ENCODE measurements at regions not wholly inside any gene's neighbourhood (a gene's known extent, or its start where the extent isn't known, plus 50 kb on each side); places are given as distances from the start of the nearest gene placed in this dataset.
A peak's percentile ranks its signal among the peaks of the same experiment; 100 is the strongest.

GRCh38 chr9:129486756-129487657, 133.9 kb downstream of the C9orf50 start:
- Histone ChIP-seq H3K4me2 (peak overlapping the region; percentile 74), H3K9ac (peak overlapping the region; percentile 99), H3K4me3 (IDR thresholded peaks at IDR 0.05; ENCODE audit: insufficient read depth, low read depth, low read length) (no peak overlapping the region), H3K27ac (peak overlapping the region; percentile 99), H3K27me3 (ENCODE audit: insufficient read depth, low read depth) (no peaks in the 10 kb centered on the region), H2AFZ (ENCODE audit: low read depth) (0 out of 2 replicates have a peak overlapping the region, but pooled peaks have one; percentile 47), H4K20me1 (ENCODE audit: insufficient read depth) (no peaks in the 10 kb centered on the region), H3K36me3 (ENCODE audit: insufficient read depth) (no peaks in the 10 kb centered on the region), H3K79me2 (ENCODE audit: insufficient read depth, low read depth) (peaks cover 33% of the 10 kb centered on the region), H3K4me1 (ENCODE audit: low read depth, poor library complexity, severe bottlenecking) (peaks cover 51% of the 10 kb centered on the region)
- TF ChIP-seq CTCF (conservative IDR thresholded peaks at IDR 0.05; ENCODE audit: low read depth, low read length): no peak

DNA sequence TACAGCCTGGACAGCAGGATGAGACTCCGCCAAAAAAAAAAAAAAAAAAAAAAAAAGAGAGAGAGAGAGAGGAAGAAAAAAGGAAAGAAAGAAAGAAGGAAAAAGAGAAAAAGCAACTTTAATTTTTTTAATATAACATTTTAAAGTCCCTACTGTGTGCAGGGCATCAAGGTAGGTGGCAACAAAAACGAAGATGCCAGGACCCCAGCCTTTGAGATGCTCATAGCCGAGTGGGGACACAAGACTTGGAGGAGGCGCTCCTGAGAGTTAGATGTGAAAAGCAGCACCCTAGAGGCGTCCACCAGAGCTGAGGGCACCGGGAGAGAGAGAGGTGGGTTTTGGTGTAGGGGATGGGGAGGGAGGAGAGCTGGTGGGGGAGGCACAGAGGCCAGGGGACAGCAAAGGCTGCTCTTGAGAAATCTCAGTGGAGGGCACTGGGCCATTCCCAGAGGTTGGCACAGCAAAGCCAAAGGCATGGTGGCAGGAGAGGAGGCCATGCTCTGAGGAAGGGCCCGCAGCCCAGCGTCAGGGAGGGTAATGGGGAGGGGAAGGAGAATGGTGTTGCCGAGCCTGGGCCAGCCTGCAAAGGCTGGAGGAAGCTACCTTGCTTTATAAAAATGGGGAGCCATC, 135.6 kb downstream of the C9orf50 start:
- Histone ChIP-seq H3K27me3 (ENCODE audit: insufficient read depth, low read depth) (no peaks in the 10 kb centered on the region), H3K79me2 (ENCODE audit: insufficient read depth, low read depth) (peaks cover 16% of the 10 kb centered on the region), H3K9ac (no peak overlapping the region), H3K4me3 (IDR thresholded peaks at IDR 0.05; ENCODE audit: insufficient read depth, low read depth, low read length) (no peak overlapping the region), H4K20me1 (ENCODE audit: insufficient read depth) (no peaks in the 10 kb centered on the region), H3K4me1 (ENCODE audit: low read depth, poor library complexity, severe bottlenecking) (peaks cover 35% of the 10 kb centered on the region), H3K4me2 (no peak overlapping the region), H3K36me3 (ENCODE audit: insufficient read depth) (no peaks in the 10 kb centered on the region), H2AFZ (ENCODE audit: low read depth) (no peak overlapping the region), H3K27ac (no peak overlapping the region)
- no peak for TF ChIP-seq CTCF (conservative IDR thresholded peaks at IDR 0.05; ENCODE audit: low read depth, low read length)

GRCh38 chr9:129484352-129485000, 136.4 kb downstream of the C9orf50 start:
- H3K27ac ChIP-seq: no peak overlapping the region
- no peak overlapping the region for H2AFZ ChIP-seq (ENCODE audit: low read depth)
- H3K27me3 ChIP-seq (ENCODE audit: insufficient read depth, low read depth): no peaks in the 10 kb centered on the region
- peaks cover 8% of the 10 kb centered on the region; the same call in 1 of the 2 replicates for H3K79me2 ChIP-seq (ENCODE audit: insufficient read depth, low read depth)
- no peak for TF ChIP-seq CTCF (conservative IDR thresholded peaks at IDR 0.05; ENCODE audit: low read depth, low read length)
- H3K4me3 ChIP-seq (IDR thresholded peaks at IDR 0.05; ENCODE audit: insufficient read depth, low read depth, low read length): no peak overlapping the region
- H3K36me3 ChIP-seq (ENCODE audit: insufficient read depth): no peaks in the 10 kb centered on the region
- H3K9ac ChIP-seq: no peak overlapping the region
- no peaks in the 10 kb centered on the region for H4K20me1 ChIP-seq (ENCODE audit: insufficient read depth)
- H3K4me2 ChIP-seq: no peak overlapping the region
- peaks cover 35% of the 10 kb centered on the region for H3K4me1 ChIP-seq (ENCODE audit: low read depth, poor library complexity, severe bottlenecking)

- Histone ChIP-seq H3K36me3 (ENCODE audit: insufficient read depth) (no peaks in the 10 kb centered on the region), H3K4me3 (IDR thresholded peaks at IDR 0.05; ENCODE audit: insufficient read depth, low read depth, low read length) (no peak overlapping the region), H3K79me2 (ENCODE audit: insufficient read depth, low read depth) (no peaks in the 10 kb centered on the region; the same call in 1 of the 2 replicates), H3K4me1 (ENCODE audit: low read depth, poor library complexity, severe bottlenecking) (peaks cover 35% of the 10 kb centered on the region), H3K27me3 (ENCODE audit: insufficient read depth, low read depth) (no peaks in the 10 kb centered on the region), H4K20me1 (ENCODE audit: insufficient read depth) (no peaks in the 10 kb centered on the region), H3K27ac (peak overlapping the region; percentile 27; the same call in 1 of the 2 replicates), H3K9ac (peak overlapping the region; percentile 62; the same call in 1 of the 2 replicates), H3K4me2 (peak overlapping the region; percentile 39), H2AFZ (ENCODE audit: low read depth) (no peak overlapping the region)
- TF ChIP-seq CTCF (conservative IDR thresholded peaks at IDR 0.05; ENCODE audit: low read depth, low read length): no peak
Observed at GRCh38 chr9:129483415-129484351, 137.2 kb downstream of the C9orf50 start.
